Tongue (tissue), 1 donor: ENCODE measurements at regions not wholly inside any gene's neighbourhood (a gene's known extent, or its start where the extent isn't known, plus 50 kb on each side); places are given as distances from the start of the nearest gene placed in this dataset.
A peak's percentile ranks its signal among the peaks of the same experiment; 100 is the strongest.
"Not testable (repeated sequence)": the region's sequence is repeated elsewhere in the genome, so short reads cannot be mapped to it uniquely, and the experiment has no call there.

Experiments
- DNase-seq: peaks from one replicate; pipeline ENCODE4 v3.0.0-alpha.2; 2015

GRCh38 chr4:157779081-157779480, 393.7 kb downstream of the GASK1B start:
- no peak for DNase-seq

- no peak for DNase-seq
Observed at GRCh38 chr4:157776930-157777528, 395.8 kb downstream of the GASK1B start.

GRCh38 chr4:157775971-157776370, 396.9 kb downstream of the GASK1B start:
- DNase-seq, result no peak

- DNase-seq, result no peak
Observed at GRCh38 chr4:157772907-157773306, 399.9 kb downstream of the GASK1B start.

- no peak for DNase-seq
Observed at GRCh38 chr4:157768419-157768818, 404.4 kb downstream of the GASK1B start.

GRCh38 chr4:157763490-157763889, 409.3 kb downstream of the GASK1B start:
- no peak for DNase-seq

GRCh38 chr4:157754410-157754809, 418.4 kb downstream of the GASK1B start:
- no peak for DNase-seq

GRCh38 chr4:157751631-157752030, 421.2 kb downstream of the GASK1B start:
- DNase-seq, result no peak

- no peak for DNase-seq
Observed at GRCh38 chr4:157741642-157742041, 431.2 kb downstream of the GASK1B start.

- no peak for DNase-seq
Observed at GRCh38 chr4:157739242-157739641, 433.6 kb downstream of the GASK1B start.

GRCh38 chr4:157728215-157728614, 444.6 kb downstream of the GASK1B start:
- no peak for DNase-seq

- no peak for DNase-seq
Observed at GRCh38 chr4:157727163-157727562, 445.7 kb downstream of the GASK1B start.

GRCh38 chr4:157722146-157722545, 450.7 kb downstream of the GASK1B start:
- DNase-seq, result no peak

GRCh38 chr4:157713342-157713741, 459.5 kb downstream of the GASK1B start:
- DNase-seq, result peak; percentile 11

- no peak for DNase-seq
Observed at GRCh38 chr4:157706155-157706554, 466.7 kb downstream of the GASK1B start.

- no peak for DNase-seq
Observed at GRCh38 chr4:157702831-157703230, 470.0 kb downstream of the GASK1B start.

- no peak for DNase-seq
Observed at GRCh38 chr4:157701695-157701994, 471.2 kb downstream of the GASK1B start.

GRCh38 chr4:157700898-157701694, 471.7 kb downstream of the GASK1B start:
- peak; percentile 16 for DNase-seq

GRCh38 chr4:157689476-157689875, 468.9 kb downstream of the GRIA2 start:
- peak; percentile 31 for DNase-seq

- DNase-seq, result no peak
Observed at GRCh38 chr4:157687971-157688370, 467.4 kb downstream of the GRIA2 start.

- not testable (repeated sequence) for DNase-seq
Observed at GRCh38 chr4:157679326-157679725, 458.8 kb downstream of the GRIA2 start.

- DNase-seq, result no peak
Observed at GRCh38 chr4:157678478-157678877, 457.9 kb downstream of the GRIA2 start.

- DNase-seq, result peak; percentile 90
Observed at GRCh38 chr4:157674699-157675098, 454.2 kb downstream of the GRIA2 start.

- DNase-seq, result no peak
Observed at GRCh38 chr4:157667836-157668235, 447.3 kb downstream of the GRIA2 start.
